ENCODE measurements at regions not wholly inside any gene's neighbourhood (a gene's known extent, or its start where the extent isn't known, plus 50 kb on each side); places are given as distances from the start of the nearest gene placed in this dataset.

DNA sequence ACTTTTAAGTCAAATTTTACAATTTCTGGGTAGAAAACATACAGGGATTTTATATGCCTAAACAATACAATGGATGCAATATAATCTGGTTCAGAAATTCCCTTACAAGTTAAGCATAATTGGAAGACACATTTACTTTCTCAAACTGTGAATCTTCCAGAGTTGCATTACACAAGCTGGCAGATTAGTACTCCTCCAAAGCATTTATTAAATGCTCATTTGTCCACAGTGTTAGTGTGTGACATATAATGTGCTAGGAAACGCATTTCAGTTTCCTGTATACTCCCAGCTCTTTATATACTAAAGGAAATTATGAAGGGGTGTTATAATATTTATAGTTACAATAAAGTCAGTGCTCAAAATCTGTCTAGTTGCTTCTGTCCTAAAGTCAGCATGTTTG is 239.0 kb upstream of the FIGN start (continued):
- TF ChIP-seq KDM1A (IDR thresholded peaks at IDR 0.05; ENCODE audit: borderline replicate concordance, low read length): no peak

Data from H1 (cell line).